Lower lobe of right lung (tissue), 2 donors: ENCODE measurements at regions not wholly inside any gene's neighbourhood (a gene's known extent, or its start where the extent isn't known, plus 50 kb on each side); places are given as distances from the start of the nearest gene placed in this dataset.

ENCODE experiments used
- ATAC-seq, 2 donors: fragments of 200-7000 bp; cut with Tn5 transposase; one replicate each; pipeline ENCODE4 v1.9.1; 2020 to 2022; ENCODE audit warnings: mild to moderate bottlenecking in 2 of 2, moderate library complexity in 2 of 2
- DNase-seq: peaks from one replicate; pipeline ENCODE4 v3.0.0-alpha.2; 2020
- H3K27ac ChIP-seq: fragments of 200-600 bp; one replicate; pipeline ENCODE4 v1.8.0; 2022
- H3K27me3 ChIP-seq: fragments of 200-600 bp; one replicate; pipeline ENCODE4 v1.8.0; 2022; ENCODE audit warnings: low read depth
- H3K36me3 ChIP-seq: fragments of 200-600 bp; one replicate; pipeline ENCODE4 v1.8.0; 2022; ENCODE audit warnings: mild to moderate bottlenecking
- H3K4me1 ChIP-seq: fragments of 200-600 bp; one replicate; pipeline ENCODE4 v1.8.0; 2022
- H3K4me3 ChIP-seq: fragments of 200-600 bp; one replicate; pipeline ENCODE4 v1.8.0; 2022; ENCODE audit warnings: mild to moderate bottlenecking
- H3K9me3 ChIP-seq: fragments of 200-600 bp; one replicate; pipeline ENCODE4 v1.8.0; 2022
- CTCF ChIP-seq: fragments of 200-600 bp; IDR thresholded peaks from one replicate; pipeline ENCODE4 v1.8.0; 2022; ENCODE audit warnings: antibody characterized with exemption, mild to moderate bottlenecking
- intact Hi-C: fragments of 100-400 bp; cut with DNase I; formaldehyde crosslinking; loops from one replicate; pipeline ENCODE4 v1.11.0; 2022
- donor health status: DM: no; HTN: yes; CAD: no; lungs with severe emphysema.

GRCh38 chr1:105436589-105437259 lies 1619.8 kb upstream of the PRMT6 start:
- Histone ChIP-seq H3K27ac (no peak overlapping the region), H3K27me3 (no peaks in the 10 kb centered on the region), H3K36me3 (no peaks in the 10 kb centered on the region), H3K4me3 (no peak overlapping the region), H3K9me3 (peaks cover 3% of the 10 kb centered on the region), H3K4me1 (no peaks in the 10 kb centered on the region)
- TF ChIP-seq CTCF: no peak
- intact Hi-C loops: no loop called here
- DNase-seq (no peak), ATAC-seq (no peak)

- DNase-seq (no peak), ATAC-seq (peak in 1 of 2 donors; percentile 49)
- intact Hi-C loops: no loop called here
- H3K4me3 ChIP-seq: no peak overlapping the region
- no peak for TF ChIP-seq CTCF
- H3K27me3 ChIP-seq: no peaks in the 10 kb centered on the region
- no peaks in the 10 kb centered on the region for H3K36me3 ChIP-seq
- peaks cover 3% of the 10 kb centered on the region for H3K9me3 ChIP-seq
- H3K27ac ChIP-seq: no peak overlapping the region
- no peaks in the 10 kb centered on the region for H3K4me1 ChIP-seq
Measured at GRCh38 chr1:105437847-105438246, 1618.6 kb upstream of the PRMT6 start.

GRCh38 chr1:105442901-105443300 lies 1613.6 kb upstream of the PRMT6 start:
- Histone ChIP-seq H3K4me3 (no peak overlapping the region), H3K36me3 (no peaks in the 10 kb centered on the region), H3K27ac (no peak overlapping the region), H3K27me3 (no peaks in the 10 kb centered on the region), H3K9me3 (no peaks in the 10 kb centered on the region), H3K4me1 (no peaks in the 10 kb centered on the region)
- intact Hi-C loops: no loop called here
- no peak for TF ChIP-seq CTCF
- DNase-seq (no peak), ATAC-seq (no peak)

GRCh38 chr1:105459759-105460158 lies 1596.7 kb upstream of the PRMT6 start:
- no peaks in the 10 kb centered on the region for H3K9me3 ChIP-seq
- H3K4me3 ChIP-seq: no peak overlapping the region
- intact Hi-C loops: no loop called here
- no peak for TF ChIP-seq CTCF
- no peaks in the 10 kb centered on the region for H3K27me3 ChIP-seq
- ATAC-seq: no peak
- H3K36me3 ChIP-seq: no peaks in the 10 kb centered on the region
- no peak overlapping the region for H3K27ac ChIP-seq
- no peaks in the 10 kb centered on the region for H3K4me1 ChIP-seq
- no peak for DNase-seq

- no peak for TF ChIP-seq CTCF
- Histone ChIP-seq H3K4me3 (no peak overlapping the region), H3K36me3 (no peaks in the 10 kb centered on the region), H3K27ac (no peak overlapping the region), H3K4me1 (no peaks in the 10 kb centered on the region), H3K9me3 (no peaks in the 10 kb centered on the region), H3K27me3 (no peaks in the 10 kb centered on the region)
- DNase-seq: no peak
- intact Hi-C loops: no loop called here
- no peak for ATAC-seq
Measured at GRCh38 chr1:105462308-105462707, 1594.2 kb upstream of the PRMT6 start.
